HEK293T (cell line): ENCODE measurements at regions not wholly inside any gene's neighbourhood (a gene's known extent, or its start where the extent isn't known, plus 50 kb on each side); places are given as distances from the start of the nearest gene placed in this dataset.

Experiments used
- CTCF ChIA-PET: fragments of 350-600 bp; formaldehyde crosslinking; extraction: SDS; loops from one replicate; lab custom pipeline; 2021; ENCODE audit warnings: antibody characterized with exemption, inconsistent platforms; lab: Yijun Ruan, JAX
- POLR2A ChIA-PET: fragments of 350-600 bp; formaldehyde crosslinking; extraction: SDS; loops from one replicate; lab custom pipeline; 2020; ENCODE audit warnings: antibody characterized with exemption, inconsistent platforms; lab: Yijun Ruan, JAX
- DNase-seq: peaks from one replicate; pipeline ENCODE4 v3.0.0; 2012; ENCODE audit warnings: mixed read lengths; ENCODE audit errors: extremely low spot score
- ARNT ChIP-seq: fragments of 450-650 bp; IDR thresholded peaks from 2 replicates; pipeline ENCODE4 v1.6.1; 2017; ENCODE audit warnings: mild to moderate bottlenecking
- BHLHE40 ChIP-seq: fragments of 450-650 bp; IDR thresholded peaks from 2 replicates; pipeline ENCODE4 v1.6.1; 2016; ENCODE audit warnings: mild to moderate bottlenecking, moderate library complexity, borderline replicate concordance
- CTBP1 ChIP-seq: fragments of 450-650 bp; IDR thresholded peaks from 2 replicates; pipeline ENCODE4 v1.6.1; 2016; ENCODE audit warnings: borderline replicate concordance
- ELF4 ChIP-seq: fragments of 450-650 bp; IDR thresholded peaks from 2 replicates; pipeline ENCODE4 v1.6.1; 2017; ENCODE audit warnings: antibody characterized with exemption
- FOXA1 ChIP-seq: fragments of 450-650 bp; IDR thresholded peaks from 2 replicates; pipeline ENCODE4 v1.6.1; 2016; ENCODE audit warnings: mild to moderate bottlenecking
- FOXK2 ChIP-seq: fragments of 450-650 bp; IDR thresholded peaks from 2 replicates; pipeline ENCODE4 v1.6.1; 2016; ENCODE audit warnings: mild to moderate bottlenecking
- FOXM1 ChIP-seq: fragments of 450-650 bp; IDR thresholded peaks from 2 replicates; pipeline ENCODE4 v1.6.1; 2017; ENCODE audit warnings: mild to moderate bottlenecking, borderline replicate concordance
- HDGF ChIP-seq: fragments of 450-650 bp; IDR thresholded peaks from 2 replicates; pipeline ENCODE4 v1.6.1; 2017; ENCODE audit warnings: antibody characterized with exemption, borderline replicate concordance
- L3MBTL2 ChIP-seq: fragments of 450-650 bp; conservative IDR thresholded peaks from 2 replicates; pipeline ENCODE4 v1.6.1; 2016; ENCODE audit warnings: mild to moderate bottlenecking
- LEF1 ChIP-seq: fragments of 450-650 bp; IDR thresholded peaks from 2 replicates; pipeline ENCODE4 v1.6.1; 2017; ENCODE audit warnings: mild to moderate bottlenecking, borderline replicate concordance
- NFRKB ChIP-seq: fragments of 450-650 bp; IDR thresholded peaks from 2 replicates; pipeline ENCODE4 v1.6.1; 2016; ENCODE audit warnings: mild to moderate bottlenecking, moderate library complexity
- SP1 ChIP-seq: fragments of 450-650 bp; IDR thresholded peaks from 2 replicates; pipeline ENCODE4 v1.6.1; 2017
- SUZ12 ChIP-seq: fragments of 450-650 bp; IDR thresholded peaks from 2 replicates; pipeline ENCODE4 v1.6.1; 2016; ENCODE audit warnings: mild to moderate bottlenecking
- TARDBP ChIP-seq: fragments of 450-650 bp; IDR thresholded peaks from 2 replicates; pipeline ENCODE4 v1.6.1; 2016
- ZNF384 ChIP-seq: fragments of 450-650 bp; IDR thresholded peaks from 2 replicates; pipeline ENCODE4 v1.6.1; 2016
- TF ChIP-seq, protein P1 (sequence below): fragments of 450-650 bp; IDR thresholded peaks from 2 replicates; pipeline ENCODE4 v1.6.1; 2016

- TF ChIP-seq BHLHE40 (no peak), HDGF (no peak), TARDBP (no peak), NFRKB (no peak), L3MBTL2 (no peak), CTBP1 (no peak), SP1 (no peak), LEF1 (no peak), SUZ12 (no peak), ELF4 (no peak), ZNF384 (no peak), FOXA1 (no peak), FOXM1 (no peak), ARNT (no peak), FOXK2 (no peak)
- TF ChIP-seq, protein P1, sequence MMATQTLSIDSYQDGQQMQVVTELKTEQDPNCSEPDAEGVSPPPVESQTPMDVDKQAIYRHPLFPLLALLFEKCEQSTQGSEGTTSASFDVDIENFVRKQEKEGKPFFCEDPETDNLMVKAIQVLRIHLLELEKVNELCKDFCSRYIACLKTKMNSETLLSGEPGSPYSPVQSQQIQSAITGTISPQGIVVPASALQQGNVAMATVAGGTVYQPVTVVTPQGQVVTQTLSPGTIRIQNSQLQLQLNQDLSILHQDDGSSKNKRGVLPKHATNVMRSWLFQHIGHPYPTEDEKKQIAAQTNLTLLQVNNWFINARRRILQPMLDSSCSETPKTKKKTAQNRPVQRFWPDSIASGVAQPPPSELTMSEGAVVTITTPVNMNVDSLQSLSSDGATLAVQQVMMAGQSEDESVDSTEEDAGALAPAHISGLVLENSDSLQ: no peak
- DNase-seq: no peak
- POLR2A ChIA-PET: no interaction called here
- CTCF ChIA-PET: no interaction called here
These were observed 1296.3 kb upstream of the CADM2 start for GRCh38 chr3:83662381-83662960.

GRCh38 chr3:83670416-83670815, 1288.4 kb upstream of the CADM2 start:
- no peak for DNase-seq
- TF ChIP-seq FOXK2 (no peak), ELF4 (no peak), NFRKB (no peak), ARNT (no peak), SP1 (no peak), LEF1 (no peak), L3MBTL2 (no peak), FOXM1 (no peak)
- CTCF ChIA-PET: no interaction called here
- POLR2A ChIA-PET: no interaction called here

DNA sequence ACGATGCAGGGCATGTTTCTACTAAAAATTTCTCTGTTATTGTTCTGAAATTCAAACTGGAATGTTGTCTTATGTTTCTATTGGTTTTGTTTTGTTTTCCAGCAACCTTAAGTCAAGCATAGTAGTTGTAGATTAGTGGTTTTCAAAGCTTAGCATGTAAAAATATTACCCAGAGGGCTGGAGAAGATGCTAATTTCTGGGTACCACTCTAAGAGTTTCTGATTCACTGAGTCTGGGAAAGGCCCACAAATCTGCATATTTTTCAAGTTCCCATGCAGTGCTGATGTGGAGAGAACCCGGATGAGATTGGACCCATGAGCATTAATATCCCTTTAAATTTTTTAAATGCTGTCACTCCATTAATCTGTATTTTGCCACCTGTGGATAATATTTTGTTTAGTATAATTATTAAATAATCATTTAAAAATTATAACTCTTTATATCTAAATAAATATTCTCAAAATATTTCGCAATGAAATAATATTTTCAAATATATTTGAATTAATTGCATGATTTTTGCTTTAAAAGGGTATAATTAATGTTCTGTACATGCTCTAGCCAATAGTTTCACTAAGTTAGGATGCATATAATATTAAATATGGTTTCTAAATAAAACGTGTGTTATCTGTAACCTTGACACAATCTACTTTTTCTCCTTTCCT, 1274.7 kb upstream of the CADM2 start:
- TF ChIP-seq ZNF384: no peak
- TF ChIP-seq FOXA1: no peak
- TF ChIP-seq TARDBP: no peak
- TF ChIP-seq HDGF: no peak
- no peak for TF ChIP-seq LEF1
- no peak for TF ChIP-seq SUZ12
- TF ChIP-seq, protein P1: no peak
- no peak for TF ChIP-seq ARNT
- TF ChIP-seq FOXK2: no peak
- no peak for TF ChIP-seq L3MBTL2
- TF ChIP-seq CTBP1: no peak
- TF ChIP-seq NFRKB: no peak
- no peak for TF ChIP-seq ELF4
- TF ChIP-seq FOXM1: no peak
- TF ChIP-seq SP1: no peak
- no peak for TF ChIP-seq BHLHE40

GRCh38 chr3:83706669-83707068, 1252.1 kb upstream of the CADM2 start:
- POLR2A ChIA-PET: no interaction called here
- TF ChIP-seq HDGF: no peak
- TF ChIP-seq FOXM1: no peak
- TF ChIP-seq SP1: no peak
- TF ChIP-seq ARNT: no peak
- TF ChIP-seq CTBP1: no peak
- no peak for TF ChIP-seq BHLHE40
- TF ChIP-seq, protein P1: no peak
- no peak for TF ChIP-seq L3MBTL2
- TF ChIP-seq FOXK2: no peak
- TF ChIP-seq FOXA1: no peak
- no peak for TF ChIP-seq LEF1
- TF ChIP-seq ELF4: no peak
- TF ChIP-seq NFRKB: no peak
- no peak for TF ChIP-seq SUZ12
- TF ChIP-seq TARDBP: no peak
- no peak for TF ChIP-seq ZNF384
- CTCF ChIA-PET: interaction anchor here (0.6 kb wide), 1 partner anchor 1237 kb away, joined by 4 read pairs; no protein-coding TSS in a partner anchor
- no peak for DNase-seq

More for the DNA sequence above, 1274.7 kb upstream of the CADM2 start:
- ChIA-PET CTCF (no interaction called here), POLR2A (no interaction called here)
- DNase-seq: no peak

- ChIA-PET CTCF (interaction anchor here (0.6 to 0.7 kb wide), 2 partner anchors 256 to 495 kb away, joined by 3 to 5 read pairs; no protein-coding TSS in a partner anchor), POLR2A (no interaction called here)
- no peak for TF ChIP-seq ELF4
- DNase-seq: no peak
These were observed 1243.5 kb upstream of the CADM2 start for GRCh38 chr3:83715307-83715706.

DNA sequence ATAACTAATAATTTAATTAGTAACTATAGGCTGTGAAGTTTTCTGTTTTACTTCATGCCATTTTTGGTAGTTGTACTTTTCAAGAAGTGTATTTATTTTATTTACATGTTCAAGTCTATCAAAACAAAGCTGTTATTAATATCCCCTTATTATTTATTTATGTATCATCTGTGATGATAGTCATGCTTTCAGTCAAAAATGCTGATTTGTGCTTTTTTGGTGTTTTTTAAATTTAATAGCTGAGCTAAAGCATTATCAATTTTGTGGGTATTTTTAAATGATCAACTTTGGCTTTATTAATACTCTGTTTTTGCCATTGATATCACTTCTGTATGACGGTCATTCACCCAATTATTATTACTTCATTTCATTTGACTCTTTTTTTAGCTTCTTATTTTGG, 1229.2 kb upstream of the CADM2 start:
- ChIA-PET POLR2A (no interaction called here), CTCF (no interaction called here)
- no peak for TF ChIP-seq NFRKB
- no peak for TF ChIP-seq ARNT
- no peak for TF ChIP-seq LEF1
- TF ChIP-seq FOXK2: no peak
- no peak for TF ChIP-seq HDGF
- no peak for TF ChIP-seq CTBP1
- no peak for TF ChIP-seq L3MBTL2
- no peak for TF ChIP-seq ZNF384
- no peak for TF ChIP-seq BHLHE40
- no peak for TF ChIP-seq ELF4
- TF ChIP-seq TARDBP: no peak
- DNase-seq: no peak
